ENCODE measurements at regions not wholly inside any gene's neighbourhood (a gene's known extent, or its start where the extent isn't known, plus 50 kb on each side); places are given as distances from the start of the nearest gene placed in this dataset.
A peak's percentile ranks its signal among the peaks of the same experiment; 100 is the strongest.
"Not testable (repeated sequence)": the region's sequence is repeated elsewhere in the genome, so short reads cannot be mapped to it uniquely, and the experiment has no call there.

DNA sequence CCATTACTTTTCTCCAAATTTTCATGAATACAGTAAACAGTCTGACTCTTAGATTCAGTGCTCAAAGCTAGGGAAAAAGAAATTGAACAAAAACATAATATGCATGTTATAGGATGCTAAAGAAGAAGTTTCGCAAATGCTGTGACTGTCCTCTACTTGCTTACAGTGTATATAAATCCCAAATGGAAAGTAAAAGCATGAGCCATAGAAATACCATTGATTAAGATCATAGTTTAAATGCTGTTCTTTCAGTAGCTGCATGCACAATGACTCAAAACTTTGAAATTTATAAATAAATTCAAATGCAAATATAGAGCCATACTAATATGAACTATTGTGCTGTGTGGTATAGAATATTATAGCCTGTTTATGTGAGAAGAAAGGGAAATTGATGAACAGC is 1113.9 kb upstream of the ACVR2A start:
- no peak for DNase-seq (ENCODE audit: low read depth)

DNA sequence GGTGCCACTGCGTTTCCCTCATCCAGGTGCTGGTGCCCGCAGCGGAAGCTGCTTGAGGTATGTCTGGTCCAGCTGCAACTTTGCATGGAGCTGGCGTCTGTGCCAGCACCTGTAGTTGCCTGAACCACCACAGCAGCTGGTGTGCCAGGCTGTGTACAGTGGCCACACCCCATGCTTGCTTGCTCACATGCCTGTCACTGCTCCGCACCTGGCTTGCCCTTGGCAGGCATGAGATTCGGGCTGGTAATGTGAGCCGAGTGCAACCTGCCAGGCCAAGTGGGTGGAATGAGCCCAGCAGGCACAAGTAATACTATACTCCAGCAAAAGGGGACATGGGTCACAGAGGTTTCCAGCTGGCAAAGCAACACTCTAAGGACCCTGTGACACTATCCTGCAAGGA is 1123.3 kb upstream of the ACVR2A start:
- DNase-seq (ENCODE audit: low read depth): peak; percentile 13

DNA sequence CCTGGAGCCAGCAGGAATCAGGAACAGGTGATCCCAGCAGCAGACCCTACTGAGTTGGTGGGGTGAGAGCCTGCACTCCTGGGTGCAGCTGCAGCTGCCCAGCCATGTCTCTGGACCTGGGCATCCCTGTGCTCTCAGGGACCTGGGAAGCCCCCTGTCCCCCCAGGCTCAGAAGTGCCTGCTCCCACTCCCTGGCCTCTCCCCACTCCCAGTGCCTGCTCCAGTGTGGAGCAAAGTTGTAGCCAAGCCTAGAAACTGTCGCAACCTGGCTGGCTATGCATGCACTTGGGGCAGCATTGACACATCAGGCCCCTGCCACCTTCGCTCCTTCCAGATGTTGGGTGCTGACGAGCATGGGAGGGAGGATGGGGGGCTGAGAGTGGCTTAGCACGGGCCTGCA is 1124.7 kb upstream of the ACVR2A start:
- DNase-seq (ENCODE audit: low read depth): no peak

DNA sequence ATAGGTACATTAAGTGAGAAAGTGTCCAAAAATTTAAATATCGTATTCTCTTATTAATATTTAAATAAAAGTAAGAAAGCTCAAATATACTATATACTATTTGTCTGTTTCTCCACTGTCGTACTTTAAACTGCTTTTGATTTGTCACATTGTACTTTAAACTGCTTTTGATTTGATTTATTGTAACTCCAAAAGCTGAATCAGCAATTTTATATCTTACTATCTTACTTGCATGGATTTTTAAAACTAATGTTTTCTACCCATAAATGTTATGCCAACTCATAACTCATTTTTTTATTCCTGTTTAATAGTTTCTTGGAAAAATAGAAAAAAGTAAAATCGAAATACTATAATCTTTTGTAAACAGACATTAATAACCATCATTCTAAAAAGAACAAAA is 1128.2 kb upstream of the ACVR2A start:
- no peak for DNase-seq (ENCODE audit: low read depth)

DNA sequence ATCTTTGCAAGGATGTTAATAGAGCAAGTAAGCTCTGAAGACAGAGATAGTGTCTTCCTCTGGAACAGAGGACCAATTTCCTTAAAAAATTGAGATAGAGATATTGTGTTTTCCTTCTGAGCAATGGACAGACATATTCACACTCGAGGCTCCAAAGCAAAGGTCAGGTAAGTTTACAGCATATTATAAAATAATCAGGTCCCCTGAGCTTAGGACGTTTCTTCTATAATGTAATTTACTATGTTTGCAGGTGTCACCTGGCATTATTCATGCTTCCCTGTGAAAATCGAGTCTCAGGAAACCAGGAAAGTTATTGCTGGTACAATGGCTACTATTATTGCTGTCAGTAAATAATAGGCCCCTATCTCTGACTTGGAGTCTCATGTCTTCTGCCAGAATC is 1135.8 kb upstream of the ACVR2A start:
- DNase-seq (ENCODE audit: low read depth): no peak

DNA sequence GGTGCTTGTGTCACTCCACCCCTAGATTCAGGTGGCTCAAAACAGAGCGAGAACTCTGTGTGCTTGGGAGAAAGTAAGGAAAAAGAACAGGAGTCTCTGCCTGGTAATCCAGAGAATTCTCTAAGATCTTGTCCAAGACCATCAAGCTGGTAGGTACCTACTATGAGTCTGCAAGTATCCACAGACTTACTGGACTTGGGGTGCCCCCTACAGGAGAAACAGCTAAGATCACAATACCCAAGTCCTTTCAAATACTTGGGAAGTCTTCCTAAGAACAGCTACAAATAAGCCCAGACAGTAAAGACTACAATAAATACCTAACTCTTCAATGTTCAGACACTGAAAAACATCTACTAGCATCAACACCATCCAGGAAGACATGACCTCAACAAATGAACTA is 1143.6 kb upstream of the ACVR2A start:
- DNase-seq (ENCODE audit: low read depth): no peak

DNA sequence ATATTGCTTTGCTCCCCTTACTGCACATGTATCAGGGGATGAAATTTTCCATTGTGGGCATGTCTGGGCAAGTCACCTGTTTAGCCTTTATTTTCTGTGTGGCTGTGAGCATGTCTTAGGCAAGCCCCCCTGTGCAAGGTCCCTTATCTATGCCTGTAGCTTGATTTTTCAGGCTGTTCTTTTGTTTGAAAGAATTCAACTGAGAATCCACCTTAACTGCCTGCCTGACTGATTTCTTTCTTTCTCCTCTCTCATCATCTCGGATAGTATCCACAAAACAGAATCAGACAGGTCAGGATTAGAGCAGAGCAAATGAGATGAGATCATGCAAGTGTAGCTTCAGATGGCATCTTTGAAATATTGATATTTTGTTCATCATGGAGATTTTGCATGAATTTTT is 1147.5 kb upstream of the ACVR2A start:
- DNase-seq (ENCODE audit: low read depth): no peak

DNA sequence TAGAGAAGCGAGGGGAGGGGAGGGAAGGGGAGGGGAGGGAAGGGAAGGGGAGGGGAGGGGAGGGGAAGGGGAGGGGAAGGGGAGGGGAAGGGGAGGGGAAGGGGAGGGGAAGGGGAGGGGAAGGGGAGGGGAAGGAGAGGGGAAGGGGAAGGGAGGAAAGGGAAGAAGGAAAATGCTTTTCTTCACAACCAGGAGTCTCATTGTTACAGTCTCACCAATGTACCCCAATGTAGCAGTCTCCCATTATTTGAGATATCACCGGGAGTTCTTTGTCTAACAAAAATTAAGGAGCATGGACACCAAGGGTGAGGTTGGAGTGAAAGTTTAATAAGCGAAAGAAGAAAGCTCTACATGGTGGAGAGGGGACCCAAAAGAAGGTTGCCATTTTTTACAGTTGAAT is 1148.0 kb upstream of the ACVR2A start:
- DNase-seq (ENCODE audit: low read depth): not testable (repeated sequence)

DNA sequence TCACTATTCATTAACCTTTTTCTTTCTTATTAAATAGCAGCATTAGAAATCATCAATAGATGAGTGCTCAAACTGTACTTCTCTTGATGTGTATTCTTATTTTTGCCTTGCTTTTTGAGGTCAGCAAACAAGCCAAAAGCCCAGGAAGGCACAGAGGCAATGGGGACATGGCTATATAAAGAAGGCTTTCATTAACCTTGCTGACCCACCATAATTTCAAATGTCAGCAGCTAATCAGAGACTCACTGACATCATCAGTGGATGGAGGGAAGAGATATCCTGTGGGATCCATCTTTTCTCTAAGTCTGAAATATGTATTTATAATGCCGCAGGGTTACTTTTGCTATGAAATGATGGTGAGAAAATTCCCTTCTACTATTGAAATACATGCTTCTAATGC is 1162.8 kb upstream of the ACVR2A start:
- DNase-seq (ENCODE audit: low read depth): no peak

DNA sequence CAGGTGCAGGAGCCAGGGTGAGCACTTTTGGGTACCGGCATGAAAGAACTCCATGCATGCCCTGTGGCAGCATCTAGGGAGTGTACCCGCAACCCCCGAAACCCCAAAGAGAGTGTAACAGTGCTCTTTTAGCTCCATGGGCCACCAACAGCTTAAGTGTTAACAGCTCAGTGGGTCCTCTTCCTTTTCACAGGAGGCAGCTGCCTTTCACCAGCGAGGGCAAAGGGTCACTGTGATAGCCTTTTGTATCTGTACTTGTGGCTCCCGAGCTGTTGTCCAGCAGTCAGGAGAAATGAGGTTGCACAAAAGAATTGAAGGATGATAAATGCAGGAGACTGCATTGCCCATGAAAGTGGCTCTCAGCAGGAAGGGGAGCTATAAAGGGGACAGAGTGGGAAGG is 1166.3 kb upstream of the ACVR2A start:
- no peak for DNase-seq (ENCODE audit: low read depth)

DNA sequence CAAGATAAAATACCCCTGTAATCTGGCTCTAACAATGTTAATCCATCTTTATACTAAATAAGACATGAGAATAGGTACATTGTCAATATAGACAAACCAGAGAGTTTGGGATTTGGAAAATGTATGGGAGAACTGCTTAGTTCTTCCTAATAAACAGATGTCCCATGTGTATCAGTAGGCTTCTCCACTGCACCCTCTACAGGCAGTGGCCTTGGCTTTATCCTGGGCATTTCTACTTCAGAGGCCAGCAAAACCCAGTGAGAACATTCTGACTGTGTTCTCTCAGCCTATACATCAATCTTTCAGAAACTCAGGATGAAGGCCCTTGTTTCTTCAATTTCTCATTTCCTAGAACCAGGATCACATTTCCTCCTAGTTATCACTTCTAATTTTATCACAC is 1167.5 kb upstream of the ACVR2A start:
- DNase-seq (ENCODE audit: low read depth): no peak

DNA sequence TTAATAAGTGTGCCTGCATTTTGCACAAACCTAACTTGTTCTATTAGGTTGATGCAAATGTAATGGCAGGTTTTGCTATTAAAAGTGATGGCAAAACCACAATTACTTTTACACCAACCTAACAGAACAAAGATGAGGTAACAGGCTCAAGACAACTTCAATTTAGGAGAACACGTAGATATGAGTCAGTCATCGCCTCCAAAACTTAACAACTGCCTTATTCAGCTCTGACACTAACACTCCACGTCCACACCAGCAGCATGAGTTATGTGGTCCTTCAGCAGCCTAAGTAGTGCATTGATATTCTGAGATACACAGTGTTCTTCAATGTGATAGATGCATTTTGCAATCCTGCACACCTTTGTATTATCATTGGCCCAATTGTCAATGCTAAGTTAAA is 1175.1 kb upstream of the ACVR2A start:
- peak; percentile 19 for DNase-seq (ENCODE audit: low read depth)

DNA sequence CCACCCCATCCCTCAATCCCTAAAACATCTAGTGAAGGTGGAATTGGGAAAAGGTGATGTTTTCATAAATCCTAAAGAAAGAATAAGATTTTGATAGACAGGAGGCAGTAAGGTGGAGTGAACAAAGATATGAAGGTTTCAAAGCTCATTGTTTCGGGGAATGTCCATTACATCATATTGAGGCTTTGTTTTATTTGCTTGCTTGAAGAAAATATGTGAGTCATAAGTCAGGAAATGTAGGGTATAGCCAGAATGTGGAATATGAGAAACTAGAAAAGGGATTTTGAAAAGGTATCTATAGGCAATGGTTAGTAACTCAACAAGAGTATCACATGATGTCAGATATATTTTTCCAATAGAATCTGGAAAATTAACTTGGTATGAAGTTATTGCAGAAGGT is 1178.5 kb upstream of the ACVR2A start:
- DNase-seq (ENCODE audit: low read depth): peak; percentile 32

DNA sequence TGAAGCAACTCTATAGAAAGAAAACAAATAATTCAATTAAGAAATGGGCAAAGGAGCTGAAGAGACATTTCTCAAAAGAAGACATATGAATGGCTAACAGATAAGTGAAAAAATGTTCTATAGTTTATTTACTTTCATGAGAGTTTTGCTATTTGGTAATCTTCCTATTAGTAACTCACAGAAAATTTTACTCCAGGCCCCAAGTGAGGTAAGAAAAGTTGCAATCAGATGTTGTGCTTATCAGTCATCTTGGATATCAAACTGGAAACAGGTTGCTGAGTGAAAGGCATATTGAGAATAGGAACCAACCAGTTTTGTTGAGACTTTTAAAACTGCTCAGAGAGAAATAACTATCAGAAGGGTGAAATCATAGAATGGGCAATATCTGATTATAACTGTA is 1179.0 kb upstream of the ACVR2A start:
- no peak for DNase-seq (ENCODE audit: low read depth)

DNA sequence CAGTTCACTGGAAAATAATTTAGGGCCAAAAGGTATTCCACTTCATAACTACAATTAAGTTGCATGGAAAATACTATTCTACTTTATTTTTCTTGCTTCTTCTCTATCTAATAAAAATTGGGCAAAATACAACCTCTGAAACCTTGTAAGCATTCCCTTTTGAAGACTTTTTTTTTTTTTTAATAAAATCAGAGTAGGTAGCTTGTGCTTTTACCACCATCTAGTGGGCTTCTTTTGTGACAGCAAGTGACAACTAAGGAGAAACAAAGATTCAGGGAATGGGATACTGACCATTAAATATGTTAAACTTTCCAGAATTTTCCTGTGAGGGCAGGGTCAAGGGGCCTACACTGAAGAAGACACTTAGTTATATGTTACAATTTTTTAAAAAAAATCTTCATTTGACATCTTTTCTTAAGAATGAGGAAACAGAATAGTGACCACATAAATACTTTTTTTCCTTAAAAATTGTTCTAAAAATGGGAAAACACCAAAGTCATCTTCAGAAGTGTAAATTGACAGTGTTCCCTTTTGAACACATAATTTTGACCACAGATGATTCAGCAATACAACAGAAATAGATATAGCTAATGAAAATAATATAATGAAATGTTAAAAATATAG is 1183.2 kb upstream of the ACVR2A start:
- peak; percentile 56 for DNase-seq (ENCODE audit: low read depth)

DNA sequence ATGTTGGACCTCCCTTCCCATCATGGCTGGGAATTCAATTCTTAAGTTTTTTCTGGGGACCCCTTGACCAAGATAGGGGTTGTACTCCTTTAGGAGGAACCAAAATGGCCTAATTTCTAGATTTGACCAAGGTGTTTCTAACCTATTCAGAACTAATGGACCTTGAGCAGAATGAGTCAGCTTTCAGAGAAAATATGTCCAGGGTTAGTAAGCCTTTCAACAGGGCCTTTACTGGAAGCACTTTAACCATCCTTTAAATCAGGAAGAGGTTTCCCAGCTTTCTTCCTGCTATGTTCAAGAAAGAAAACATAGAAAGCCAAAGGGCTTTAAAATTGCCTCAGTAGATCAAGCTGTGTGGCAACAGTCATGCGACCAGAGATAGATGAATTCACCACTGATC is 1184.9 kb upstream of the ACVR2A start:
- no peak for DNase-seq (ENCODE audit: low read depth)

DNA sequence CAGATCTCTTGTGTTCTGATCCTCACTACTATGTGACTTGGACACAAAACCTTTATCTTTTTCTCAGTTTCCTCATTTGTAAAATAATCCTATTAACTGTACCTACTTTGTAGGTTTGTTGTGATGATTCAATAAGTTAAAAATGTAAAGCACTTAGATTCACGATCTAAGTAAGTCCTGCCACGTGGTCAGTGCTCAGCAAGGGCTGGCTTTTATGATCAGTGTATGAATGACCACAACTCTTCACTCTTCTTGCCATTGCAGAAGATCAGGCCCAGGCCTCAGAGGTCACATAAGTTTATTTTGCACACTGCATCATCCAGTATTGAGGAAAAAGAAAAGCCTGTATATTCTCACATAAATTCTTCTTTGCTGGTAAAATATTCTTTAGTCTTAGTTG is 1192.5 kb upstream of the ACVR2A start:
- peak; percentile 40 for DNase-seq (ENCODE audit: low read depth)

DNA sequence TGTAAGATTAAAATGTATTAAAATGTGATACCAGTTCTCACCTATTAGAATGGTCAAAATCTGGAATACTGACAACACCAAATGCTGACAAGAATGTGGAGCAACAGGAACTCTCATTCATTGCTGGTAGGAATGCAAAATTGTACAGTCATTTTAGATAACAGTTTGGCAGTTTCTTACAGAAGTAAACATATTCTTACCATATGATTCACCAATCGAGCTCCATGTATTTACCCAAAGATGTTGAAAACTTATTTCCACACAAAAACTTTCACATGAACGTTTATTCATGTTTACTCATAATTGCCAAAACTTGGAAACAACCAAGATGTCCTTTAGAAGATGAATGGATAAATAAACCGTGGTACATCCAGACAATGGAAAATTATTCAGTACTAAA is 1193.5 kb upstream of the ACVR2A start:
- no peak for DNase-seq (ENCODE audit: low read depth)

DNA sequence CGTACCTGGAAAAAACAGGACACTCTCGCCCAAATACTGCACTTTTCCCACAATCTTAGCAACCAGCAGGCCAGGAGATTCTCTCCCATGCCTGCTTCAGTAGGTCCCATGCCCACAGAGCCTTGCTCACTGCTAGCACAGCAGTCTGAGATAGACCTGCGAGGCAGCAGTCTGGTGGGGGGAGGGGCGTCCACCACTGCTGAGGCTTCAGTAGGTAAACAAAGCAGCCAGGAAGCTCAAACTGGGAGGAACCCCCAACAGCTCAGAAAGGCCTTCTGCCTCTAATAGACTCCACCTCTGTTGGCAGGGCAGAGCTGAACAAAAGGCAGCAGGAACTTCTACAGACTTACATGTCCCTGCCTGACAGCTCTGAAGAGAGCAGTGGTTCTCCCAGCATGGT is 1202.8 kb upstream of the ACVR2A start:
- no peak for DNase-seq (ENCODE audit: low read depth)

DNA sequence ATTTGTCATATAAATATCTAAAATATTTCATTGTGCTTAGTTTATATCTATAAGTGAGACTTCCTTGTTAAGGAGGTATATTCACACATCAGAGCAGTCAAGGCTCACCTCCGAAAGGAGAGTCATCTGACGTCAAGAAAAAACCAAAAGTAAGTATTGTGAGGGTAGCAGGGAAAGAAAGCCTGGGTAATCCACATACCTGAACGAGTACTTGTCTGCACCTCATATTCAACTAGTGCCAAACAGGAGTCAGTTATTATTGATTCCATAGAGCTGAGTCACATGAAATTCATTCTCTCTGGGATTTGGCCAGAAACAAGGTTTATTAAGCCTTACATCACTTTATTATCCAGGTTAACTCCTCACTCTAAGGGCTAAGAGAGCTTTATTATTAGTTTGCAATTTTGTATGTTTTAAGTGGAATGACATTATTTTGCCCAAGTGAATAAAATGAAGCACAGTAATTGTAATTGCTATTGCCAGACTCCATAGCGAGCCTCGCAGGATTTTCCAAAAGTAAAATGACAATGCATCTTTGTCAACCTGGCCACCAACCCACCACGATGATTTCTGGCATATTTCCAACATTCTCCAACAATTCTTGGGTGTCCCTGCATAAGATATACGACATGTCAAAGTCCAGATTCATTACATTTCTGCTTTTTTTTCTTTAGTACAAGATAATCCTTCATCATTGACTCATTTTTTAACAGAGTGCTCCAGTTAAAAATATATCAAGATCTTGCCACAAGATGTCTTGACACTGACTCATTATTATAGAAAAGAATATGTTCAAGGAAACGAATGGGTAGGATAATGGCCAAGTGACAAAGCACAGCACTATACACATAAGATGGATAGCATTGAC is 1210.4 kb upstream of the ACVR2A start:
- DNase-seq (ENCODE audit: low read depth): peak; percentile 61

DNA sequence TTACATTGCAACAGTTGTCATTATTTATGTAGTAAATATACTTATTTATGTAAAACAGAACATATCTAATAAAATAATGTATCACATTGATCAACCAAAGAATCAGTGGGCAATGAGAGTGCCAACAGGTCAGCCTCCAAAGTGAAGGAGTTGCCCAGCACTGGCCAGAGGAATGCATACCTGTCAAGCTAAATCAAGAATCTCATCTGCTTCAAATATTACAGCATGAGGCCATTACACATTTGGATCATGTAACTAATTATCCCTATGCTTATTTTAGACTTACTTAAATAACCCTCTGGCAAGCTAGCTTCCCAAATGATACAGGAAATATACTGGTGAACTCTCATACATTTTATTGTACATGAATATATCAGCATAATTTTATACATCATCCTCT is 1211.7 kb upstream of the ACVR2A start:
- DNase-seq (ENCODE audit: low read depth): no peak

DNA sequence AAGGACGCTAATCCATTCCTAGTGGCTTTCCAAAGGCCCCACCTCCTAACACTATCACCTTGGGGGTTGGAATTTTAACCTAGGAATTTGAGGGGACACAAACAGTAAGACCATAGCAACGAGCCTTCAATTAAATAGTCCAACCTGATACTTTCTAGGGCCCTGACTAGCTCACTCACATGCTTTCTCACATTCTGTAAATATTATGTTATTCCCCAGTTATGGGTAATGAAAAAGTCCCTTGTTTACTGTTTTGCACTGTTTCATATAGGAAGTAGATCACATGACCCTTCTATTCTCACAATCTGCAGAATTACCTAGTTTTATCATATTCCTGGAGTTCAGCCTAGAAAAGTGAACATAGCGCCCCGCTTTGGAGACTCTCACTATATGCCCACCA is 1212.1 kb upstream of the ACVR2A start:
- DNase-seq (ENCODE audit: low read depth): no peak

DNA sequence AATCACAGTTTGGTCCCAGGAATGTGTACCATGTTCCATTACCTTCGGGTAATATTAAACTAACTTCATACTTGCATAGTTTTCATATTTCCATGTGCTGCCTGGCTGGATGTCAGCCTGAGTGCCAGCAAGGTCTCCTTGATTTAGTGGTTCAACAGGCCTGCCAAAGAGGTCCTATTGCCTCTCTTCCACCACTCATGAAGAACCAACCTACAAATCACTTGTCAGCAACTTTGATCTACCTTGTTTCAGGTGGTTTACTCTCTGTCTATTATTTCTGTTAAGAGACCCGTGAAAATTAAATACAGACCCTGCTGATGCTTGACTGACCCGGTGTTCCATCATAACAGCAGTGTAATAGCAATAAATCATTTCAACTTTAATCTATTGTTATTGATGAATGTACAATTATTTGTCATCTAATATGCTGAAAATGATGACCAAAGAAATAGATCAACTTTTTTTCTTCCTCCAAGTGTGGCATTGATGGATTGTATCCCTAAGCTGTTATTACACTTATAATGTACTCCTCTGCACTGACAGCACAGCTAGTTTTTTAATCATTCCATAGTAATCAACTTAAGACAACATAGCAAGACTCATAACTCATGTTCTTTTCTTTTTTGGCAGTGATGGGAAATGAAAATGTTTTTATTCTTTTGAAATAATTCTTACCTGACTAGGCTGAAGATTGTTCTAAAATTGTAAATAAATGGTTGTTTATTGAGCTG is 1220.2 kb upstream of the ACVR2A start:
- no peak for DNase-seq (ENCODE audit: low read depth)

All from LHCN-M2 (cell line).